ENCODE measurements at regions not wholly inside any gene's neighbourhood (a gene's known extent, or its start where the extent isn't known, plus 50 kb on each side); places are given as distances from the start of the nearest gene placed in this dataset.
A peak's percentile ranks its signal among the peaks of the same experiment; 100 is the strongest.

GRCh38 chr10:8473205-8473604 is 418.7 kb downstream of the GATA3 start:
- intact Hi-C loops (cut with micrococcal nuclease): loop anchor here (5.0 kb wide), 2 partner anchors 291 to 421 kb away; partner anchors contain the start of gene GATA3
- peak in 1 of 2 donors; percentile 75 for DNase-seq
- 60% methylated on average over 1 of the region's 2 CpGs for WGBS (ENCODE audit: insufficient coverage)
- Histone ChIP-seq H3K36me3 (ENCODE audit: control insufficient read depth, insufficient read depth, low read length) (no peaks in the 10 kb centered on the region), H3K9me3 (ENCODE audit: control insufficient read depth, insufficient read depth, low read length) (peaks cover 3% of the 10 kb centered on the region), H3K27me3 (ENCODE audit: control insufficient read depth, insufficient read depth, low read length) (peaks cover 5% of the 10 kb centered on the region), H3K4me3 (ENCODE audit: low read length) (no peak overlapping the region), H3K27ac (ENCODE audit: low read length) (no peak overlapping the region), H3K4me1 (ENCODE audit: control insufficient read depth, insufficient read depth, low read length) (no peaks in the 10 kb centered on the region)
- Mint-ChIP-seq H3K27ac (no peak overlapping the region), H3K4me3 (no peak overlapping the region), H3K36me3 (no peaks in the 10 kb centered on the region), H3K27me3 (ENCODE audit: low read depth in 2 of 2) (peaks cover 28 to 40% of the 10 kb centered on the region in 2 donors), H3K9me3 (peaks cover 0 to 5% of the 10 kb centered on the region in 2 donors), H3K4me1 (no peaks in the 10 kb centered on the region)
- peak in 2 of 3 donors; percentile 59 to 73 for ATAC-seq
- TF ChIP-seq, protein P1, sequence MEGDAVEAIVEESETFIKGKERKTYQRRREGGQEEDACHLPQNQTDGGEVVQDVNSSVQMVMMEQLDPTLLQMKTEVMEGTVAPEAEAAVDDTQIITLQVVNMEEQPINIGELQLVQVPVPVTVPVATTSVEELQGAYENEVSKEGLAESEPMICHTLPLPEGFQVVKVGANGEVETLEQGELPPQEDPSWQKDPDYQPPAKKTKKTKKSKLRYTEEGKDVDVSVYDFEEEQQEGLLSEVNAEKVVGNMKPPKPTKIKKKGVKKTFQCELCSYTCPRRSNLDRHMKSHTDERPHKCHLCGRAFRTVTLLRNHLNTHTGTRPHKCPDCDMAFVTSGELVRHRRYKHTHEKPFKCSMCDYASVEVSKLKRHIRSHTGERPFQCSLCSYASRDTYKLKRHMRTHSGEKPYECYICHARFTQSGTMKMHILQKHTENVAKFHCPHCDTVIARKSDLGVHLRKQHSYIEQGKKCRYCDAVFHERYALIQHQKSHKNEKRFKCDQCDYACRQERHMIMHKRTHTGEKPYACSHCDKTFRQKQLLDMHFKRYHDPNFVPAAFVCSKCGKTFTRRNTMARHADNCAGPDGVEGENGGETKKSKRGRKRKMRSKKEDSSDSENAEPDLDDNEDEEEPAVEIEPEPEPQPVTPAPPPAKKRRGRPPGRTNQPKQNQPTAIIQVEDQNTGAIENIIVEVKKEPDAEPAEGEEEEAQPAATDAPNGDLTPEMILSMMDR (IDR thresholded peaks at IDR 0.05): no peak

DNA sequence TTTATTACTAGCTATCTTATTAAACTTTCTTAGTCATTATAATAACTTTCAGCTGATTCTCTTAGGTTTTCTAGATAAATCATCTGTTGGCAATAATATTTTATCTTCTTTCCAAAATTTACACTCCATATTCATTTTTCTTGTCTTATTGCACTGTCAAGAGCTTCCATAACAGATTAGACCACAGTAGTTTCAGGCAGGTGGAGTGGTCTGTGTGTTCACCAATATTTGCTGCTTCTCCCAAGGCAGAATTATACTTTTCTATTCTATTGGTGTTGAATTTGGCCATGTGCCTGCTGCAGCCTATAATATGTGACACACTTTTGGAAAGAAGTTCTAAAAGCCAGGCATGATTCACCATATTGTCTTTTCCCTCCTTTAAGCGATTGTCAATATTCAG is 422.8 kb downstream of the GATA3 start:
- Histone ChIP-seq H3K9me3 (ENCODE audit: control insufficient read depth, insufficient read depth, low read length) (peaks cover 3% of the 10 kb centered on the region), H3K4me1 (ENCODE audit: control insufficient read depth, insufficient read depth, low read length) (no peaks in the 10 kb centered on the region), H3K4me3 (ENCODE audit: low read length) (no peak overlapping the region), H3K36me3 (ENCODE audit: control insufficient read depth, insufficient read depth, low read length) (no peaks in the 10 kb centered on the region), H3K27ac (ENCODE audit: low read length) (no peak overlapping the region), H3K27me3 (ENCODE audit: control insufficient read depth, insufficient read depth, low read length) (peaks cover 7% of the 10 kb centered on the region)
- Mint-ChIP-seq H3K27me3 (ENCODE audit: low read depth in 2 of 2) (peaks cover 38 to 66% of the 10 kb centered on the region in 2 donors), H3K4me1 (no peaks in the 10 kb centered on the region), H3K9me3 (peaks cover 0 to 5% of the 10 kb centered on the region in 2 donors), H3K4me3 (no peak overlapping the region), H3K27ac (no peak overlapping the region), H3K36me3 (no peaks in the 10 kb centered on the region)
- intact Hi-C loops (cut with micrococcal nuclease): no loop called here
- DNase-seq (no peak), ATAC-seq (no peak)
- TF ChIP-seq, protein P1 (IDR thresholded peaks at IDR 0.05): no peak
- WGBS (ENCODE audit: insufficient coverage): 60% methylated on average over 1 of the region's 1 CpG

DNA sequence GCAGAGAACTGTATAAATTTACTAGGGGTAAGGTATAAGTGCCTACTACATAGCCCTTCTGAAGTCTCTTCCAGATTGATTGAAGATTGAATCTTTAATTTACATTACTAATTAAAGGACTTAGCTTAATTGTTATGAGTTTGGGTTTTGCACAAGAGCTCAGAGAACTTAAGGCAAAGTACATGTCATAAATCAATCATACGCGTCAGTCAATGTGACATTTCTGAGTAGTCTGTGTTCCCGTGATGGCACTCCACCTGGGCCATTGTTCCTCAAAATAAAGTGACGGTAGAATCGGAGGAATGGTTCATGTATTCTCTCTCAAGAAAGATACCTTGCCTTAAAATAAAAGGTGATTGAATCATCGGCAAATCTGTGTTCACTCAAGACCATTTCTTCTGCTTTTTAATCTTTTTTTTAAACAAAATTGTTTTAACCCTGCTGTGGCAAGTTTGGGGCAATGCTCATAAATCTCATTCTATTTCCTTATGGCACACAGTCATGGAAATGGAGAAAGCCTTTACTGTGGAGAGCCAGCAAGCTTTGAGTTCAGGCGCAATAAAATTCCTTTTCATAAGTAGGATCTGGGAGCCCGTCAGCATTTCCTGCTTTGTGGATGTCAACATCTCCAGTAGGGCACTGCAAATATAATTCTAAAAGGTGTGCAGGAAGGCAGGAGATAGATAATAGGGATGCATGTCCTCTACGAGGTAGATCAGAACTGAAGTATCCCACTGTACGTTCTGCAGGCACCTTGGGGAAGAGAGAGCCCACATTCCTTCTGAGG is 427.4 kb downstream of the GATA3 start:
- 89% methylated on average over 10 of the region's 10 CpGs for WGBS (ENCODE audit: insufficient coverage)
- H3K27me3 ChIP-seq (ENCODE audit: control insufficient read depth, insufficient read depth, low read length): peaks cover 12% of the 10 kb centered on the region
- no peak for DNase-seq
- Mint-ChIP-seq H3K36me3 (no peaks in the 10 kb centered on the region), H3K27me3 (ENCODE audit: low read depth in 2 of 2) (peaks cover 32 to 58% of the 10 kb centered on the region in 2 donors), H3K9me3 (peaks cover 0 to 5% of the 10 kb centered on the region in 2 donors), H3K27ac (no peak overlapping the region), H3K4me3 (no peak overlapping the region), H3K4me1 (no peaks in the 10 kb centered on the region)
- TF ChIP-seq, protein P1 (IDR thresholded peaks at IDR 0.05): no peak
- no peak for ATAC-seq
- intact Hi-C loops (cut with micrococcal nuclease): no loop called here
- no peaks in the 10 kb centered on the region for H3K4me1 ChIP-seq (ENCODE audit: control insufficient read depth, insufficient read depth, low read length)
- no peak overlapping the region for H3K4me3 ChIP-seq (ENCODE audit: low read length)
- H3K36me3 ChIP-seq (ENCODE audit: control insufficient read depth, insufficient read depth, low read length): no peaks in the 10 kb centered on the region
- no peak overlapping the region for H3K27ac ChIP-seq (ENCODE audit: low read length)
- peaks cover 3% of the 10 kb centered on the region for H3K9me3 ChIP-seq (ENCODE audit: control insufficient read depth, insufficient read depth, low read length)
